GM18511 (cell line): ENCODE measurements at regions not wholly inside any gene's neighbourhood (a gene's known extent, or its start where the extent isn't known, plus 50 kb on each side); places are given as distances from the start of the nearest gene placed in this dataset.
"Not testable (repeated sequence)": the region's sequence is repeated elsewhere in the genome, so short reads cannot be mapped to it uniquely, and the experiment has no call there.

Experiments
- ATAC-seq: cut with Tn5 transposase; IDR thresholded peaks from one replicate; pipeline ENCODE4 v1.9.1; 2021; ENCODE audit warnings: mild to moderate bottlenecking, moderate library complexity; ENCODE audit not compliant: unreplicated experiment

- ATAC-seq, result no peak
Observed at GRCh38 chr6:120545353-120545752, 788.9 kb downstream of the TBC1D32 start.

- no peak for ATAC-seq
Observed at GRCh38 chr6:120534954-120535353, 799.3 kb downstream of the TBC1D32 start.

- ATAC-seq, result no peak
Observed at GRCh38 chr6:120526576-120526975, 807.7 kb downstream of the TBC1D32 start.

GRCh38 chr6:120514544-120514943 is 819.7 kb downstream of the TBC1D32 start:
- ATAC-seq, result no peak

GRCh38 chr6:120511712-120512111 is 822.6 kb downstream of the TBC1D32 start:
- no peak for ATAC-seq

- no peak for ATAC-seq
Observed at GRCh38 chr6:120498711-120499110, 835.6 kb downstream of the TBC1D32 start.

GRCh38 chr6:120496661-120497060 is 837.6 kb downstream of the TBC1D32 start:
- ATAC-seq, result no peak

- no peak for ATAC-seq
Observed at GRCh38 chr6:120493505-120493904, 840.8 kb downstream of the TBC1D32 start.

- ATAC-seq, result no peak
Observed at GRCh38 chr6:120489941-120490340, 844.3 kb downstream of the TBC1D32 start.

- ATAC-seq, result no peak
Observed at GRCh38 chr6:120484146-120484545, 850.1 kb downstream of the TBC1D32 start.

GRCh38 chr6:120478650-120479049 is 855.6 kb downstream of the TBC1D32 start:
- no peak for ATAC-seq

GRCh38 chr6:120473804-120474203 is 860.5 kb downstream of the TBC1D32 start:
- no peak for ATAC-seq

- ATAC-seq, result no peak
Observed at GRCh38 chr6:120468486-120468885, 865.8 kb downstream of the TBC1D32 start.

- ATAC-seq, result no peak
Observed at GRCh38 chr6:120451508-120451907, 882.8 kb downstream of the TBC1D32 start.

GRCh38 chr6:120447605-120448004 is 886.7 kb downstream of the TBC1D32 start:
- no peak for ATAC-seq

- not testable (repeated sequence) for ATAC-seq
Observed at GRCh38 chr6:120432840-120433239, 901.4 kb downstream of the TBC1D32 start.

GRCh38 chr6:120431841-120432240 is 902.4 kb downstream of the TBC1D32 start:
- ATAC-seq, result no peak

GRCh38 chr6:120411394-120411793 is 922.9 kb downstream of the TBC1D32 start:
- ATAC-seq, result no peak

GRCh38 chr6:120410586-120410985 is 923.7 kb downstream of the TBC1D32 start:
- ATAC-seq, result no peak

GRCh38 chr6:120407696-120408095 is 926.6 kb downstream of the TBC1D32 start:
- no peak for ATAC-seq

- no peak for ATAC-seq
Observed at GRCh38 chr6:120405947-120406346, 928.3 kb downstream of the TBC1D32 start.

GRCh38 chr6:120395784-120396183 is 938.5 kb downstream of the TBC1D32 start:
- no peak for ATAC-seq

GRCh38 chr6:120395330-120395729 is 939.0 kb downstream of the TBC1D32 start:
- ATAC-seq, result no peak

- ATAC-seq, result no peak
Observed at GRCh38 chr6:120392941-120393340, 941.3 kb downstream of the TBC1D32 start.
